ENCODE measurements at regions not wholly inside any gene's neighbourhood (a gene's known extent, or its start where the extent isn't known, plus 50 kb on each side); places are given as distances from the start of the nearest gene placed in this dataset.

DNA sequence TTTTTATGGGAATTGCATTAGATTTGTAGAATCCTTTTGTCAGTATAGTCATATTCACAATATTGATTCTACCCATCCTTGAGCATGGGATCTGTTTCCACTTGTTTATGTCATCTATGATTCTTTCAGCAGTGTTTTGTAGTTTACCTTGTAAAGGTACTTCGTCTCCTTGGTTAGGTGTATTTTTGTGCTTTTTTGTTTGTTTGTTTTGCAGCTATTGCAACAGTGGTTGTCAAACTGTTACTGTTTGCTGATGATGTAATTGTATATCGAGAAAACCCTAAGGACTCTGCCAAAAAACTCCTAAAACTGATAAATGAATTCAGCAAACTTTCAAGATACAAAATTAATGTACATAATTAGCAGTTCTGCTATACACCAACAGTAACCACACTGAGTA is 127.9 kb upstream of the AR start:
- Histone ChIP-seq H3K14ac (ENCODE audit: insufficient read depth, low read length) (no peak overlapping the region), H3K9me3 (ENCODE audit: control insufficient read depth, low read depth, low read length) (peaks cover 5% of the 10 kb centered on the region), H2BK12ac (ENCODE audit: insufficient read length, low read depth, low read length) (no peak overlapping the region), H3K23me2 (ENCODE audit: insufficient read length, low read depth, low read length, poor library complexity, severe bottlenecking) (no peaks in the 10 kb centered on the region), H3K27me3 (ENCODE audit: insufficient read depth, low read length) (no peaks in the 10 kb centered on the region), H4K5ac (ENCODE audit: insufficient read length, low read depth, low read length) (no peak overlapping the region), H3K56ac (ENCODE audit: insufficient read length, low read depth, low read length) (no peak overlapping the region), H3T11ph (ENCODE audit: low read length) (no peak overlapping the region), H2BK5ac (ENCODE audit: insufficient read length, low read length) (no peak overlapping the region), H3K23ac (ENCODE audit: insufficient read length, low read depth, low read length) (no peak overlapping the region), H4K20me1 (ENCODE audit: control insufficient read depth, insufficient read depth, insufficient read length) (no peaks in the 10 kb centered on the region), H2AFZ (ENCODE audit: low read length) (no peak overlapping the region), H2BK20ac (ENCODE audit: low read depth, low read length, poor library complexity, severe bottlenecking) (no peak overlapping the region), H3K4ac (ENCODE audit: low read depth, low read length) (no peak overlapping the region), H3K4me2 (ENCODE audit: insufficient read depth, insufficient read length, low read length) (no peak overlapping the region), H2AK5ac (ENCODE audit: insufficient read length, low read length) (no peak overlapping the region), H3K9ac (ENCODE audit: extremely low read depth, insufficient read length, low read length) (no peak overlapping the region), H3K18ac (ENCODE audit: insufficient read length, low read depth, low read length) (no peak overlapping the region), H2BK120ac (ENCODE audit: low read depth, low read length, poor library complexity, severe bottlenecking) (no peak overlapping the region), H4K8ac (replicated peaks; ENCODE audit: insufficient read length, low read depth, low read length) (no peak overlapping the region), H3K79me2 (ENCODE audit: insufficient read depth, low read length) (no peaks in the 10 kb centered on the region), H3K27ac (ENCODE audit: insufficient read length, low read depth, low read length) (no peak overlapping the region), H3K79me1 (ENCODE audit: insufficient read depth, low read depth, low read length, poor library complexity, severe bottlenecking) (no peaks in the 10 kb centered on the region), H2BK15ac (ENCODE audit: low read depth, low read length) (no peak overlapping the region), H3K4me1 (ENCODE audit: insufficient read depth, low read length) (no peaks in the 10 kb centered on the region), H4K91ac (ENCODE audit: insufficient read length, low read depth, low read length) (no peak overlapping the region)
- Mint-ChIP-seq H3K36me3 (ENCODE audit: insufficient read depth in 1 of 3, low read depth in 3 of 3) (peaks cover 0 to 3% (median 2%) of the 10 kb centered on the region in 3 experiments; a peak in 3 of 7 replicates), H3K27ac (no peak overlapping the region), H3K27me3 (ENCODE audit: low read depth) (no peaks in the 10 kb centered on the region), H3K4me3 (no peak overlapping the region), H3K9me3 (peaks cover 57 to 64% of the 10 kb centered on the region in 2 experiments), H3K4me1 (no peaks in the 10 kb centered on the region)
- no peak for DNase-seq
- no CpG with 5 or more reads among the region's 2 CpGs for WGBS (ENCODE audit: extremely low coverage, insufficient read length, low lambda C conversion rate)
- TF ChIP-seq, protein P1, sequence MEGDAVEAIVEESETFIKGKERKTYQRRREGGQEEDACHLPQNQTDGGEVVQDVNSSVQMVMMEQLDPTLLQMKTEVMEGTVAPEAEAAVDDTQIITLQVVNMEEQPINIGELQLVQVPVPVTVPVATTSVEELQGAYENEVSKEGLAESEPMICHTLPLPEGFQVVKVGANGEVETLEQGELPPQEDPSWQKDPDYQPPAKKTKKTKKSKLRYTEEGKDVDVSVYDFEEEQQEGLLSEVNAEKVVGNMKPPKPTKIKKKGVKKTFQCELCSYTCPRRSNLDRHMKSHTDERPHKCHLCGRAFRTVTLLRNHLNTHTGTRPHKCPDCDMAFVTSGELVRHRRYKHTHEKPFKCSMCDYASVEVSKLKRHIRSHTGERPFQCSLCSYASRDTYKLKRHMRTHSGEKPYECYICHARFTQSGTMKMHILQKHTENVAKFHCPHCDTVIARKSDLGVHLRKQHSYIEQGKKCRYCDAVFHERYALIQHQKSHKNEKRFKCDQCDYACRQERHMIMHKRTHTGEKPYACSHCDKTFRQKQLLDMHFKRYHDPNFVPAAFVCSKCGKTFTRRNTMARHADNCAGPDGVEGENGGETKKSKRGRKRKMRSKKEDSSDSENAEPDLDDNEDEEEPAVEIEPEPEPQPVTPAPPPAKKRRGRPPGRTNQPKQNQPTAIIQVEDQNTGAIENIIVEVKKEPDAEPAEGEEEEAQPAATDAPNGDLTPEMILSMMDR (conservative IDR thresholded peaks at IDR 0.05): no peak

Data from H9 (cell line).